OCI-LY7 (cell line): ENCODE measurements at regions not wholly inside any gene's neighbourhood (a gene's known extent, or its start where the extent isn't known, plus 50 kb on each side); places are given as distances from the start of the nearest gene placed in this dataset.

ENCODE experiments used
- BruUV-seq: library from RNA; stranded (reverse); fragments of 400-500 nt; replicated peaks from 2 replicates; lab custom pipeline; 2021; lab: Mats Ljungman, UMichigan
- CTCF ChIA-PET: fragments of 300-600 bp; sonication (Branson Sonifier 250); formaldehyde crosslinking; loops from one replicate; lab custom pipeline; 2022; ENCODE audit warnings: antibody characterized with exemption; ENCODE audit not compliant: unreplicated experiment; lab: Charles Lee
- POLR2A ChIA-PET: fragments of 300-600 bp; sonication (Branson Sonifier 250); formaldehyde crosslinking; loops from one replicate; lab custom pipeline; 2022; ENCODE audit warnings: antibody characterized with exemption; lab: Charles Lee
- DNase-seq: peaks from one replicate; pipeline ENCODE4 v3.0.0-alpha.2; 2015; ENCODE audit warnings: low spot score
- H2AFZ ChIP-seq: fragments of 200-600 bp; sonication (generic), shearing (Covaris generic); 2 replicates; pipeline ENCODE4 v1.6.1; 2014; ENCODE audit warnings: mild to moderate bottlenecking, antibody characterized with exemption, low read length, moderate library complexity
- H3K27ac ChIP-seq: fragments of 200-600 bp; sonication (generic); 2 replicates; pipeline ENCODE4 v1.5.1; 2014; ENCODE audit warnings: mixed run types, low read depth, mild to moderate bottlenecking, moderate library complexity, low read length, inconsistent platforms; ENCODE audit not compliant: poor library complexity, severe bottlenecking
- H3K36me3 ChIP-seq: fragments of 200-600 bp; sonication (generic); 2 replicates; pipeline ENCODE4 v1.6.1; 2014; ENCODE audit warnings: mild to moderate bottlenecking, antibody characterized with exemption, low read length, moderate library complexity, mixed read lengths; ENCODE audit not compliant: insufficient read depth
- H3K4me1 ChIP-seq: fragments of 200-600 bp; sonication (generic); 2 replicates; pipeline ENCODE4 v1.5.1; 2014; ENCODE audit warnings: mild to moderate bottlenecking, low read length; ENCODE audit not compliant: insufficient read depth, poor library complexity, severe bottlenecking
- H3K4me2 ChIP-seq: fragments of 200-600 bp; sonication (generic); 2 replicates; pipeline ENCODE4 v1.6.1; 2014; ENCODE audit warnings: mild to moderate bottlenecking, low read length
- H3K4me3 ChIP-seq: fragments of 200-600 bp; sonication (generic); 2 replicates; pipeline ENCODE4 v1.5.1; 2014; ENCODE audit warnings: mild to moderate bottlenecking, low read depth, low read length; ENCODE audit not compliant: poor library complexity, severe bottlenecking
- H3K79me2 ChIP-seq: fragments of 200-600 bp; sonication (generic); 2 replicates; pipeline ENCODE4 v1.6.1; 2016; ENCODE audit warnings: low read depth, mild to moderate bottlenecking, low read length, moderate library complexity, mixed read lengths; ENCODE audit not compliant: insufficient read depth
- H3K9me2 ChIP-seq: fragments of 200-600 bp; sonication (generic); 2 replicates; pipeline ENCODE4 v1.6.1; 2016; ENCODE audit warnings: mild to moderate bottlenecking, low read length, mixed read lengths; ENCODE audit not compliant: insufficient read depth
- H3K9me3 ChIP-seq: fragments of 200-600 bp; sonication (generic); 2 replicates; pipeline ENCODE4 v1.6.1; 2014; ENCODE audit warnings: mild to moderate bottlenecking, mixed run types, low read length, mixed read lengths
- H4K20me1 ChIP-seq: fragments of 200-600 bp; sonication (generic); 2 replicates; pipeline ENCODE4 v1.6.1; 2014; ENCODE audit warnings: mild to moderate bottlenecking, antibody characterized with exemption, low read length, moderate library complexity, mixed read lengths; ENCODE audit not compliant: insufficient read depth
- CTCF ChIP-seq: fragments of 200-600 bp; sonication (generic); conservative IDR thresholded peaks from 2 replicates; pipeline ENCODE4 v1.5.1; 2014; ENCODE audit warnings: mild to moderate bottlenecking, antibody characterized with exemption, low read length, moderate library complexity, mixed read lengths
- EZH2phosphoT487 ChIP-seq: fragments of 200-600 bp; sonication (generic); IDR thresholded peaks from 2 replicates; pipeline ENCODE4 v1.6.1; 2018; ENCODE audit warnings: low read depth, borderline replicate concordance, mild to moderate bottlenecking, mixed run types, antibody characterized with exemption, low read length, moderate library complexity, mixed read lengths
- intact Hi-C: fragments of 100-400 bp; cut with micrococcal nuclease; formaldehyde crosslinking; loops from one replicate; pipeline ENCODE4 v1.10.0; 2022; ENCODE audit not compliant: unreplicated experiment

DNA sequence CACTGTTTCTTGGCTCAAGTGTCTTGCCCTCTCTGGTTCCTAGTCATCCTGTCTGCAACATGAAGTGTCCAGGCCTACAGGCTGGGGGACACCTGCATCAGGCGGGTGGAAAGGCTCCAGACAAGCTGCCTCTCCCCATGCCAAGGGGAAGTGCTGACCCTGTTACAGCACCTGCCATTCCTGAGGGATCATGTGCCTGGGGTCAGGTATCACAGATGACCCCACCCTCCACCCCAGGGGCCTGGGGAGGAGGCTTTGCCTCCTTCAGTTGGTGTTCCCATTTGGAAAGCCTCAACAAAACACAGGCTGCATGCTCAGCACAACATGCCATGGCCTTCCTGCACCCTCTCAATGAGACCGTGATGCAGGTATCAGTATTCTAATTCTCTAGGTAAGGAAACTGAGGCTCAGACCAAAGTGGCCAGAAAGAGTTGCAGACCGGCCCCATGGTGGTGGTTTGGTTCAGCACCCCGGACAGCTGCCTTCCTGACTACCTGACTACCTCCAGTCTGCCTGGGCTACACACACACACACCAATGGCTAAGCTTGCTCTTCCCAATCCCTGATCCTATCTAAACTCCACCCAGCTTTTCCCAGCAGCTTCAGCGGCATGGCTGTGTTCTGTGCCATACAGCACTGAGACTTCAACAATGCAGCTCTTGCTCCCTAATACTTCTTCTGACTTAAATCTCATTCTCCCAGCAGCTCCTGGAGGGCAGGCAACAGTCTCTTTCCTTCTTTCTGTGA is 69.7 kb upstream of the LINGO1 start:
- no peak overlapping the region for H3K27ac ChIP-seq
- CTCF ChIA-PET = no interaction called here
- TF ChIP-seq EZH2phosphoT487 = no peak
- TF ChIP-seq CTCF = no peak
- DNase-seq = peak; percentile 7
- no peaks in the 10 kb centered on the region for H3K9me3 ChIP-seq
- H3K4me3 ChIP-seq = no peak overlapping the region
- BruUV-seq = no TSS peak
- H3K4me1 ChIP-seq = no peaks in the 10 kb centered on the region
- H3K36me3 ChIP-seq = no peaks in the 10 kb centered on the region
- H3K4me2 ChIP-seq = no peak overlapping the region
- H3K79me2 ChIP-seq = no peaks in the 10 kb centered on the region
- intact Hi-C loops = no loop called here
- POLR2A ChIA-PET = interaction anchor here (0.6 kb wide), 1 partner anchor 10 kb away, joined by 4 read pairs; no protein-coding TSS in a partner anchor
- H3K9me2 ChIP-seq = no peaks in the 10 kb centered on the region
- H4K20me1 ChIP-seq = no peaks in the 10 kb centered on the region
- no peak overlapping the region for H2AFZ ChIP-seq

DNA sequence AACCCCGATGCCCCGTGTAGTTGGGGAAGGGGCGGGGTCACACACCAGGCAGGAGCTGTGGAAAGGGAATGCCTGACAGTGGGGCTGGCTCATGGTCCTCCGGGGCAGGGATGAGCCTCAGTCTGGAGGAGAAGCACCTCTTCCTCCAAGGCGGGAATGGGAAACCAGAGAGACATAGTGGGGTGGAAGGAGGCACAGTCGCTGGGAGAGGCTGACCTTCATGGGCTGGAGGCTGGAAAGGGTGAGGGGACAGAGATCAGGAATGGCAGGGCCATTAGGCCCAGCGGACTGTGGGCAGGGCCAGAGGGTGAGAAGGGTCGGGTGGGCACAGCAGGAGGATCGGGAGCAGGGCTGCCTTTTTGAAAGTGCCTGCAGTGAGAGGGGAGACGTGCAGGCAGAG is 65.8 kb upstream of the LINGO1 start:
- TF ChIP-seq EZH2phosphoT487 (no peak), CTCF (no peak)
- H3K4me2 ChIP-seq = no peak overlapping the region
- no peak for DNase-seq
- no peaks in the 10 kb centered on the region for H3K9me3 ChIP-seq
- no TSS peak for BruUV-seq
- H3K27ac ChIP-seq = no peak overlapping the region
- no peaks in the 10 kb centered on the region for H4K20me1 ChIP-seq
- no peak overlapping the region for H2AFZ ChIP-seq
- no peaks in the 10 kb centered on the region for H3K4me1 ChIP-seq
- ChIA-PET CTCF (no interaction called here), POLR2A (no interaction called here)
- H3K79me2 ChIP-seq = no peaks in the 10 kb centered on the region
- no peak overlapping the region for H3K4me3 ChIP-seq
- intact Hi-C loops = loop anchor here (10.0 kb wide), 1 partner anchor 56 kb away; no protein-coding TSS in a partner anchor
- H3K36me3 ChIP-seq = no peaks in the 10 kb centered on the region
- H3K9me2 ChIP-seq = no peaks in the 10 kb centered on the region

DNA sequence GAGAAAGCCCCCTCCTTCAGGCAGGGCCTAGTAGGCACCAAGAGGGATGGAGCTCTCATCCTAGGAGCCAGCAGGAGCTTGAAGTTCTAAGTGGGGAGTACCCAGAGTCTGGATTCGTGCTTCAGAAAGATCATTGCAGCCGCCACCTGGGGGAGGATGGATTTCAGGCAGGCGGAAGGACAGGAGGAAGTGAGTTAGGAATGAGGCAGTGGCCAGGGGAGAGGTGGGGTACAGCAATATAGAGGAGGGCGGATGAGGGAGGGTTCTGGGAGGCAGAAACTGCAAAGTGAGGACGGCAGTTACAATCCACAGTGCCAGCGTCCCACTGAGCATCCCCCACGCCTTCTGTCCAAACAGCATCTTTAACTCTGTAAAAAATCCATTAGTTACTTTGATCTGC is 65.2 kb upstream of the LINGO1 start:
- intact Hi-C loops = loop anchor here (10.0 kb wide), 1 partner anchor 57 kb away; no protein-coding TSS in a partner anchor
- no TSS peak for BruUV-seq
- H3K27ac ChIP-seq = no peak overlapping the region
- CTCF ChIA-PET = no interaction called here
- H4K20me1 ChIP-seq = no peaks in the 10 kb centered on the region
- H3K9me2 ChIP-seq = no peaks in the 10 kb centered on the region
- no peaks in the 10 kb centered on the region for H3K4me1 ChIP-seq
- POLR2A ChIA-PET = no interaction called here
- no peak overlapping the region for H3K4me2 ChIP-seq
- no peaks in the 10 kb centered on the region for H3K9me3 ChIP-seq
- H3K4me3 ChIP-seq = no peak overlapping the region
- H3K36me3 ChIP-seq = no peaks in the 10 kb centered on the region
- no peak for DNase-seq
- H2AFZ ChIP-seq = no peak overlapping the region
- no peaks in the 10 kb centered on the region for H3K79me2 ChIP-seq
- TF ChIP-seq EZH2phosphoT487 (no peak), CTCF (no peak)
